ENCODE measurements at regions not wholly inside any gene's neighbourhood (a gene's known extent, or its start where the extent isn't known, plus 50 kb on each side); places are given as distances from the start of the nearest gene placed in this dataset.

DNA sequence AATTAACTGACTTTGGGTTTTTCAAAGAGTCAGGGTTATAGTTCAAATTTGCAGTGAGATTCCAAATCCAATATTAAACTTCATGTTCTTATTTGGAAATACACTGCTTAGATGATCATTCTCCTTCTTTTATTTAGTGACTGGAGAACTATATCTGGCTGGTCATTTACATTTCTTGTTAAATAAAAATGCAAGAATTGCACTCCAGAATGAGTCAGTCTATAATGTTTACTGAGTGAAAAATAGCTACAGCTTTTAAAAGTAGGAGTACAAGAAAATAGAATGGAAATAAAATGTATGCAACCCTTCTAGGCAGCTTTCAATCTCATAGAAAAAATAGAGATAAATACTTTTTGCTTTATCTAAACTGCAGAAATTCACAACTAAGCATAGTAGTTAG, 54.5 kb upstream of the CD2AP start:
- no peak for TF ChIP-seq EZH2 (IDR thresholded peaks at IDR 0.05; ENCODE audit: insufficient read depth, low read length)
- TF ChIP-seq, protein P1, sequence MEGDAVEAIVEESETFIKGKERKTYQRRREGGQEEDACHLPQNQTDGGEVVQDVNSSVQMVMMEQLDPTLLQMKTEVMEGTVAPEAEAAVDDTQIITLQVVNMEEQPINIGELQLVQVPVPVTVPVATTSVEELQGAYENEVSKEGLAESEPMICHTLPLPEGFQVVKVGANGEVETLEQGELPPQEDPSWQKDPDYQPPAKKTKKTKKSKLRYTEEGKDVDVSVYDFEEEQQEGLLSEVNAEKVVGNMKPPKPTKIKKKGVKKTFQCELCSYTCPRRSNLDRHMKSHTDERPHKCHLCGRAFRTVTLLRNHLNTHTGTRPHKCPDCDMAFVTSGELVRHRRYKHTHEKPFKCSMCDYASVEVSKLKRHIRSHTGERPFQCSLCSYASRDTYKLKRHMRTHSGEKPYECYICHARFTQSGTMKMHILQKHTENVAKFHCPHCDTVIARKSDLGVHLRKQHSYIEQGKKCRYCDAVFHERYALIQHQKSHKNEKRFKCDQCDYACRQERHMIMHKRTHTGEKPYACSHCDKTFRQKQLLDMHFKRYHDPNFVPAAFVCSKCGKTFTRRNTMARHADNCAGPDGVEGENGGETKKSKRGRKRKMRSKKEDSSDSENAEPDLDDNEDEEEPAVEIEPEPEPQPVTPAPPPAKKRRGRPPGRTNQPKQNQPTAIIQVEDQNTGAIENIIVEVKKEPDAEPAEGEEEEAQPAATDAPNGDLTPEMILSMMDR (IDR thresholded peaks at IDR 0.05; ENCODE audit: insufficient read depth, low read depth, low read length): no peak

All from astrocyte (in vitro differentiated cells and primary cell).